HUES64 (cell line): ENCODE measurements at regions not wholly inside any gene's neighbourhood (a gene's known extent, or its start where the extent isn't known, plus 50 kb on each side); places are given as distances from the start of the nearest gene placed in this dataset.

Source experiments
- H3K27ac ChIP-seq: 2 replicates; pipeline ENCODE4 v1.7.0; 2013; ENCODE audit warnings: low read depth, low read length, inconsistent platforms
- H3K27me3 ChIP-seq: 2 replicates; pipeline ENCODE4 v1.6.1; 2013; ENCODE audit warnings: mild to moderate bottlenecking, low read length; ENCODE audit not compliant: insufficient read depth
- H3K36me3 ChIP-seq: 2 replicates; pipeline ENCODE4 v1.6.1; 2013; ENCODE audit warnings: mild to moderate bottlenecking, low read length; ENCODE audit not compliant: insufficient read depth
- H3K4me1 ChIP-seq: 2 replicates; pipeline ENCODE4 v1.6.1; 2013; ENCODE audit warnings: mild to moderate bottlenecking, low read length, moderate library complexity; ENCODE audit not compliant: insufficient read depth
- H3K4me3 ChIP-seq: 2 replicates; pipeline ENCODE4 v1.5.1; 2013; ENCODE audit warnings: mild to moderate bottlenecking, low read length, moderate library complexity
- H3K9ac ChIP-seq: 2 replicates; pipeline ENCODE4 v1.6.1; 2013; ENCODE audit warnings: mild to moderate bottlenecking, low read depth, low read length
- H3K9me3 ChIP-seq: 2 replicates; pipeline ENCODE4 v1.6.1; 2013; ENCODE audit warnings: low read depth, low read length; ENCODE audit not compliant: insufficient read depth
- WGBS: fragments of 150-250, 120-280 bp; methylation state at CpG from one replicate; pipeline ENCODE4 v1.1.7; 2013; ENCODE audit warnings: missing lambda C conversion rate; 5-methylcytosine and 5-hydroxymethylcytosine counted together

DNA sequence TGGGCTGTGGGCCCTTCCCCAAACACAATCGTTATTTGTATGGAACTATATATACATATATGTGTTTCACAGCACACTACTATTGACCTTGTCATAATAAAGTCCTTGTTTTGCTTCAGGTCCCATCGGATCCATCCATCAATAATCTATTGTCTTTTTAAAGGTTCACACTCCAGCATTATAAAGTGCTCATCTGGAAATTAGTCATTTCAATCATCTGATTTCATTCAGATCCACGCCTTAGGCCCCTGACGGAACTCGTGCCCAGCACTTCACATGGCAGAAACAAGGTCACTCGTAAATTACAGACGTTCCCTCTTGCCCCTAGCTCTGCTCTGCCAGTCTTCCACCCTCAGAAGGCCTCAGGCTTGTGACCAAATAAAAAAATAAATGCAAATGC, 133.1 kb upstream of the PPP2R2D start:
- Histone ChIP-seq H3K4me3 (no peak overlapping the region), H3K27me3 (no peaks in the 10 kb centered on the region), H3K9me3 (no peaks in the 10 kb centered on the region), H3K9ac (no peak overlapping the region), H3K4me1 (peaks cover 9% of the 10 kb centered on the region; the same call in 1 of the 2 replicates), H3K27ac (no peak overlapping the region), H3K36me3 (no peaks in the 10 kb centered on the region)
- WGBS, result 94% methylated on average over 6 of the region's 7 CpGs

DNA sequence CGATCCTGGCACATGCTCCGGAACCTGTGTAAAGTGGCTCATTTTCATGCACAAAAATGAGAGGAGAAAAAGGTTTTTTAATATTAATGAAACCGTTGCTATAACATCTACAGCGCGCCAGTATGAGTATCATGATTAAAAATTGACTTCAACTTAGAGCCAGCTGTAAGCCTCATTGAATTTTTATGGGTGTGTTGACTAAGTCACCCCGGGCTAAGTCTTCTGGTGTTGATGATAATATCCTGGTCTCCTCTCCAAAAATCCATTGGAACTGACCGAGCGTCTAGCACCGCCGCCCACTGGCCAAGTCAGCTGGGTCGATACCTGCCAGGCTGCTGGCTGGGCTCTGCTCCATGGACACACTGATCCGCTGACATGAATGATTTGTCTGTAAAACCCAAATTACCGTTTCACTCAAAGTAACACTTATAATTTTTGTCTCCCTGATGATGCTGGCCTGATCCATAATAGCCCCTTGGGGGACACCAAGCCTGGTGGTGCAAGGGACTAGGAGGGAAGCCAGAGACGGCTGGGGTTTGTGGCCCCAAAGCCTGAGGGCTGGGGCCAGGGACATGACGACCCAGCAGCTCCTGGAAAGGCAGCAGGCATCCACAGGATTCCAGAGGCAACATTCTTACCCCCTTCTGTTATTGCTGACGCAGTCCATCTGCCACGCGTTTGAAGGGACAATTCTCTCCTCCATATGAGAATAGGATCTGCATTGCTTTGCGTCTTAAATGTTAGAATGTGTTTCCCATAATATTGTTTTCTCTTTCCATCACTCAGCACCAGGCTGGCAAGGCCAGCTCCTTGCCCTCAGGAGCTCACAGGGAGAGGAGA, 131.0 kb upstream of the PPP2R2D start:
- no peaks in the 10 kb centered on the region for H3K36me3 ChIP-seq
- H3K9ac ChIP-seq, result no peak overlapping the region
- no peaks in the 10 kb centered on the region for H3K4me1 ChIP-seq
- H3K27ac ChIP-seq, result no peak overlapping the region
- H3K27me3 ChIP-seq, result no peaks in the 10 kb centered on the region
- H3K4me3 ChIP-seq, result no peak overlapping the region
- H3K9me3 ChIP-seq, result no peaks in the 10 kb centered on the region
- 93% methylated on average over 18 of the region's 19 CpGs for WGBS

DNA sequence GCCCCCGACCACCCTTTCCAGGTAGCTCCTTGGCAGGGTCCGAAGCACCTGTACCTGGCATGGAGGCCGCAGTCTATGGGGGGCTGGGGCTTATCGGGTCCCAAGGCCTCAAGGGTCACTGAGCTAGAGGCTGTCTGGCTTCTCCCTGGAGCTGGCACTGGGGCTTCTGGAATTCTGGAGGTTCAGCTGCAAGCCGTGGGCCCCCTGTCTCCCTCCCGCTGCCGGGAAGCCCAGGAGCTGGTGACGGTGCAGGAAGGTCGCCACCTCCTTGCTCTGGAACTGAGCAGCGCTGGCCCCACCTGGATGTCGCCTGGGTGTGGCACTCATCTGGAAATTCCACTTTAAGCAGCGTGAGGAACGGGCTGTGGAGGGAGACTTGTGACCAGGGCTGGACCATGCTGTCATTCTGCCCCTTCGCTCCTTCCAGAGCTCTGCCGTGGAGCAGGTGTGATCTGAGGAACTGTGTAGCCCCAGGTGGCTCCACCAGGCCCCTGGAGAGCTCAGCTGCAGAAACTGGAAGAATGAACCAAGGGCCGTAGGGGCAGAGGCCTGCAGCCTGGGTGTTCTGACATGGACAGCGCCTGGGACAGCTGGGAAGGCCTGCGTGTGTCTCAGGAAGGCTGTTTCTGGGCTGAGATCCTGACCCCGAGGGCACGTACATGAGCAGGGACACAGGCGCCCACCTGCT, 129.7 kb upstream of the PPP2R2D start:
- peaks cover 5% of the 10 kb centered on the region for H3K9me3 ChIP-seq
- H3K4me1 ChIP-seq, result no peaks in the 10 kb centered on the region
- H3K27ac ChIP-seq, result no peak overlapping the region
- no peak overlapping the region for H3K9ac ChIP-seq
- no peaks in the 10 kb centered on the region for H3K36me3 ChIP-seq
- H3K27me3 ChIP-seq, result no peaks in the 10 kb centered on the region
- no peak overlapping the region for H3K4me3 ChIP-seq
- WGBS, result 92% methylated on average over 21 of the region's 21 CpGs

DNA sequence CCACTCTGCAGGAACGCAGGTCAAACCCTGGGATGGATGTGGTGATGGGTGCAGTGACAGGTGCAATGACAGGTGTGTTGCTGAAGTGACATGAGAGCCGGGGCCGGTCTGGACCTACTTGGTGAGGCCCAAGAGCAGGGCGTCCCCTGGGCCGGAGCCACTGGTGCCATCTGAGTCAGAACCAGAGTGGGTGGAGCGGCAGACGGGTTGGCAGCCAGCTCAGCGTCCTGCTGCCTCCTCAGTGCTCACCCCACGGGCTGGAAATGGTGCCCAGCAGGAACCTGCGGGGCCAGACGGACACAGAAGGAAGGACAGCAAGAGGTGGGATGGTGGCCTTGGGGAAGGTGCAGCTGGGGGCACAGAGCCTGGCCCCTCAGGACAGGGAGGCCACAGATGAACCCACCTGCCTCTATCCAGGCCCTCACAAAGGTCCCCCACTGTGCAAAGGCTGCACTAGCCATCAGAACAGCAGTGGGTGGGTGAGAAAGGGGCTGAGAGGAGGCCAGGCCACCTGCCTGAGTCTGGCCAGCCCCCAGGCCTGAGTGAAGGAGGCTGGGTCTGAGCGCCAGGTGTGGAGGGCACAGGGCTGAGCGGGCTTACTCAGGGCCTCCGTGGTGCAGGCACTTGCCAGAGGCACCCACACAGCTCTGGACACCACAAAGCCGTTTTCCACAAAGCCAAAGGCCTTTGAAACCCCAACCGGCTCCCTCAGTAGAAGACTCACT, 129.0 kb upstream of the PPP2R2D start:
- H3K4me1 ChIP-seq, result no peaks in the 10 kb centered on the region
- peaks cover 12% of the 10 kb centered on the region for H3K9me3 ChIP-seq
- no peak overlapping the region for H3K9ac ChIP-seq
- no peak overlapping the region for H3K4me3 ChIP-seq
- no peak overlapping the region for H3K27ac ChIP-seq
- H3K27me3 ChIP-seq, result no peaks in the 10 kb centered on the region
- no peaks in the 10 kb centered on the region for H3K36me3 ChIP-seq
- WGBS, result 93% methylated on average over 16 of the region's 16 CpGs

DNA sequence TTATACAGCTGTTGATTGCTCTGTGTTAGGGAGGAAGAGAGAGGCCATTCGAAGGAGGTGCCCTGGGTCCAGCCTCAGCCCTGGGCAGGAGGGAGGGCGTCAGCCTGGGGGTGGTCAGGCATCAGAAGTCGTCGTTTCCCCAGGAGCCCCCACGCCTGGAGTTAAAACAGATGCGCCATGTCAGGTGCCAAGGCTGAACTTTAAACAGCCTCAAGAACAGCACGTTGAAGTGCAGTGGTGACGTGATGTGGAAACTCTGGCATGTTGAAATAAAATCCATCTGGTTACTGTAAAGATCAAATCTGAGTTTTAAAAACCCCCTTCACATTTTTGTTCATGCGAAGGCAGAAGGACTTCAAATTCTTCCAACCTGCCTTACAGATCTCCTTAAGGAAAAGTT, 128.4 kb upstream of the PPP2R2D start:
- Histone ChIP-seq H3K9ac (no peak overlapping the region), H3K27me3 (no peaks in the 10 kb centered on the region), H3K4me3 (no peak overlapping the region), H3K36me3 (no peaks in the 10 kb centered on the region), H3K4me1 (no peaks in the 10 kb centered on the region), H3K27ac (no peak overlapping the region), H3K9me3 (peaks cover 18% of the 10 kb centered on the region)
- WGBS, result 95% methylated on average over 9 of the region's 9 CpGs

DNA sequence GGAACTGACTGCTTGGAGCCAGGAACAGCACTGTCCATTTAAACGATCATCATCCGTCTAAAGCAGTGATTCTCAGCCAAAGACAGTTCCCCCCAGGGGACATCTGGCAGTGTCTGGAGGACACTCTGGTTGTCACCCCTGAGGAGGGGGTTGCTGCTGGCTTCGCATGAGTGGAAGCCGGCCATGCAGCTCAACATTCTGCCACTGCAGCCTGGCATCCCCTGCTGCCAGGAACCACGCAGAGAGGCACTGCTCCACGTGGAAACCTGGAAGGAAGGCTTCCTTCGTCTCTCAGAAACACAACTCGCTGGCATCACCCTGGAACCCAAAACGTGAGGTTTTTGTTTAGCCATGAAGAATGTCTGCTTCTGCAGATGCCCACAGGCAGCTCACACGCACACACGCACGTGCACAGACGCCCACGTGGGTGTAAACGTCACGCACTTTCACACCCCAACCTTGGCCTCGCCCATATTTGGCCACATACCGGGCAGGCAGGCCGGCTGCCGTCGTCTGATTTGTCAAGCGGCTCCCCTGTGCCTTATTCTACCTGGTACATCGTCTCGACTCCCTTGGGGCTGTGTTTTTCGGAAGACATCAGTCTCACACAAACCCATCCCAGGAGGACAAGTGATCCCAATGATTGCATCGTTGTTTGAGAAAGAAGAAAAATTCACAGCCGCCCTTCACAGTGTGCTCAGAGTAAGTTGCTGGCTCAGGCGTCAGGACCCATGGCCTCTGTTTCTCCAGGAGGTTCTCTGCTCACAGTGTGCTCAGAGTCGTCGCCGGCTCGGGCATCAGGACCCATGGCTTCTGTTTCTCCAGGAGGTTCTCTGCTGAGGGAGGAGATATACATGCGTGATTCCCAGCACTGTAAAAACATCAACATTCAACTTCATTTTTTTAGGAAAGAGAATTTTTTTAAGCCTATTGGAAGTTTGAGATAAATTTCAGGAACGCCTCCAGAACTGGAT, 127.2 kb upstream of the PPP2R2D start:
- Histone ChIP-seq H3K4me1 (no peaks in the 10 kb centered on the region), H3K27ac (no peak overlapping the region), H3K9me3 (peaks cover 30% of the 10 kb centered on the region), H3K27me3 (no peaks in the 10 kb centered on the region), H3K36me3 (no peaks in the 10 kb centered on the region), H3K9ac (no peak overlapping the region), H3K4me3 (no peak overlapping the region)
- WGBS, result 90% methylated on average over 33 of the region's 34 CpGs

DNA sequence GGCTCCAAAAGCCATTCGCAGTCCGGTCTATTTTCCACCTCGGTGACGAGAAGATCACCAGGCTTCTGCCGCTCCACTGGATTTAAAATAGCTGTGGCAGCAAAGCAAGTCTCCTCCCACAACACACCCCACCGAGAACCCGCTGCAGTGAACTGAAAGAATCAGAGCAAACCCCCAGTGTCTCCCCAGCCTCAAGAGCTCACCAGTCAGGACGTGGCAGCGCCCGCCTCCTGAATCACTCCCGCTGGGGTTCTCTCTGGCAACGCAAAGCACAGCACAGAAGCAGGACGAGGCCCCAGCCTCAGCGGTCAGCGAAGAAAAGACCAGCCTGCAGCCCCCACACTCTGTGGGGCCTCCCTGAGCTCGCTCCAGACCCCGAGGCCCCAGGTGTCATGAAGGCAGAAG, 126.1 kb upstream of the PPP2R2D start:
- Histone ChIP-seq H3K4me1 (no peaks in the 10 kb centered on the region), H3K36me3 (no peaks in the 10 kb centered on the region), H3K9ac (no peak overlapping the region), H3K27me3 (no peaks in the 10 kb centered on the region), H3K9me3 (peaks cover 41% of the 10 kb centered on the region), H3K27ac (no peak overlapping the region), H3K4me3 (no peak overlapping the region)
- 93% methylated on average over 17 of the region's 17 CpGs for WGBS

DNA sequence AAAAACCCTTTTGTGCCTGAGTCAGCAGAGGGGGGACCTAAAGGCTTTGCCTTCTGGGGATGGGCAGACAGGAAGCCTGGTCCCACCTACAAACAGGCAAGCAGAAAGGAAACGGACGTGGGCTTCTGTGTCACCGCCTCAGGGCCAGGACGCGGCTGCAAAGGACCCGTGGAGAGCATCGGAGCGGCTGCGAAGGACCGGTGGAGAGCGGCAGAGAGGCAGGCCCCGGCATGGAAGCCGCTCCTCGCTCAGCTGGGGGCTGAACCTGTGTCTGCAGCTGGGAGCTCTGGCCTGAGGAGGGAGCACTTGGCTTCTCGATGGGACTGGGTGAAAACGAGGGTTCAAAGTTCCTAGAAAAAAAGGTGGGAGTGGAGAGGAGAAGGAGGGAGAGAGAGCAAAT, 125.4 kb upstream of the PPP2R2D start:
- Histone ChIP-seq H3K4me1 (no peaks in the 10 kb centered on the region), H3K27me3 (no peaks in the 10 kb centered on the region), H3K9ac (no peak overlapping the region), H3K9me3 (peaks cover 41% of the 10 kb centered on the region), H3K27ac (no peak overlapping the region), H3K36me3 (no peaks in the 10 kb centered on the region), H3K4me3 (no peak overlapping the region)
- WGBS, result 88% methylated on average over 16 of the region's 16 CpGs

DNA sequence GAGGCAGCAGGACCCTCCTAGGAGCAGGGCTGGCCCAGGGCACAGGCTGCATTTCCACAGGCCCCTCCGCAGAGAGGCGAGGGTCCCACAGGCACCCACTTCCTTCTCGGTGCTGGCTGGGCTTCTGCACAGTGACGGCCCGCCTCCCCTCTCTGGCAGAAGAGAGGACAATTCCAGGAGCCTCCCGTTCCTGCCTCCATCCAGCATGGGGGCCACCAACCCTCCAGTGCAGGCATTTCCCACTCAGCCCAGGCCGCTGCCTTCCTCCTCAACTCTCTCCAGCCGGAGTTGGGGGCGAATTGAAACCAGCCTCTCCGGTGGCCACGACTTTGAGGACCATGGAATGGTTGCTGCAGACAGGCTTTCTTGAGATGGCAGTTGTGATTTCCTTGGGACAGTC, 125.0 kb upstream of the PPP2R2D start:
- H3K9me3 ChIP-seq, result peaks cover 43% of the 10 kb centered on the region
- no peak overlapping the region for H3K4me3 ChIP-seq
- no peaks in the 10 kb centered on the region for H3K27me3 ChIP-seq
- 93% methylated on average over 11 of the region's 11 CpGs for WGBS
- H3K4me1 ChIP-seq, result no peaks in the 10 kb centered on the region
- no peak overlapping the region for H3K27ac ChIP-seq
- H3K9ac ChIP-seq, result no peak overlapping the region
- H3K36me3 ChIP-seq, result no peaks in the 10 kb centered on the region

DNA sequence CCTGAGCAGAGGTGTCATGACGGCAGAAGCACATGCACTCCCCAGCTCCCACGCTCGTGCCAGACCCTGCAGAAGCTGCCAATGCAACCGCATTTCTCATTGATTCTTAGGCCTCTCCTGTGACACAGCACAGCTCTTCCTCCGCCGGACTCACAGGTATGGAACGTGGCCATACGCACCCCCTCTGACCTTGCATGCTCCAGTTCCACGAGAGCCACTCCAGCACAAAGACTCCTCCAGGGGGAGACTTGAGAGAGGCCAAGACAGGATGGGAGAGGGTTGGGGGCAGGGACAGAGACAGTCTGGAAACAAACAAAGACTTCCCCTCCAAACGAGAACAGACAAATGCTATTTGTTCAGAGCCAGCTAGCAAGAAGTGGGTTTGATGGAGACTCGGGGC, 124.3 kb upstream of the PPP2R2D start:
- Histone ChIP-seq H3K4me3 (no peak overlapping the region), H3K27me3 (no peaks in the 10 kb centered on the region), H3K4me1 (no peaks in the 10 kb centered on the region), H3K9me3 (peaks cover 44% of the 10 kb centered on the region), H3K9ac (no peak overlapping the region), H3K27ac (no peak overlapping the region), H3K36me3 (no peaks in the 10 kb centered on the region)
- 94% methylated on average over 11 of the region's 11 CpGs for WGBS
